MCF 10A (cell line): ENCODE measurements at regions not wholly inside any gene's neighbourhood (a gene's known extent, or its start where the extent isn't known, plus 50 kb on each side); places are given as distances from the start of the nearest gene placed in this dataset.

ENCODE experiments used
- BruUV-seq: library from RNA; stranded (reverse); fragments of 400-500 nt; replicated peaks from 2 replicates; lab custom pipeline; 2021; lab: Mats Ljungman, UMichigan
- CTCF ChIA-PET: fragments of 300-600 bp; sonication (Branson Sonifier 250); formaldehyde crosslinking; extraction: SDS; loops from one replicate; lab custom pipeline; 2021; ENCODE audit warnings: antibody characterized with exemption, inconsistent platforms; lab: Yijun Ruan, JAX
- POLR2A ChIA-PET: fragments of 300-600, 350-650 bp; sonication (Branson Sonifier 250); formaldehyde crosslinking; extraction: SDS; loops from one replicate; lab custom pipeline; 2020; ENCODE audit warnings: antibody characterized with exemption, inconsistent platforms; lab: Yijun Ruan, JAX
- DNase-seq: peaks from one replicate; pipeline ENCODE4 v3.0.0-alpha.2; 2018; ENCODE audit not compliant: unreplicated experiment
- H3K27ac Mint-ChIP-seq: one replicate; pipeline ENCODE4 v1.8.0; 2022; ENCODE audit warnings: mild to moderate bottlenecking, low read depth, mixed read lengths; ENCODE audit not compliant: unreplicated experiment
- H3K27me3 Mint-ChIP-seq: one replicate; pipeline ENCODE4 v1.8.0; 2022; ENCODE audit warnings: mixed read lengths; ENCODE audit not compliant: insufficient read depth, unreplicated experiment
- H3K36me3 Mint-ChIP-seq: one replicate; pipeline ENCODE4 v1.8.0; 2022; ENCODE audit warnings: mild to moderate bottlenecking, moderate library complexity, mixed read lengths; ENCODE audit not compliant: insufficient read depth, unreplicated experiment
- H3K4me1 Mint-ChIP-seq: one replicate; pipeline ENCODE4 v1.8.0; 2022; ENCODE audit warnings: mixed read lengths; ENCODE audit not compliant: insufficient read depth, unreplicated experiment
- H3K4me3 Mint-ChIP-seq: one replicate; pipeline ENCODE4 v1.8.0; 2022; ENCODE audit warnings: mild to moderate bottlenecking, moderate library complexity, mixed read lengths; ENCODE audit not compliant: unreplicated experiment
- H3K9me3 Mint-ChIP-seq: one replicate; pipeline ENCODE4 v1.8.0; 2022; ENCODE audit warnings: mixed read lengths; ENCODE audit not compliant: unreplicated experiment
- intact Hi-C: fragments of 100-400 bp; cut with micrococcal nuclease; formaldehyde crosslinking; loops from 2 replicates; pipeline ENCODE4 v1.14.1; 2022
- TF ChIP-seq, protein P1 (sequence below): fragments of 200-600 bp; IDR thresholded peaks from one replicate; pipeline ENCODE4 v1.8.0; 2022; ENCODE audit warnings: antibody characterized with exemption, mild to moderate bottlenecking; ENCODE audit not compliant: unreplicated experiment

DNA sequence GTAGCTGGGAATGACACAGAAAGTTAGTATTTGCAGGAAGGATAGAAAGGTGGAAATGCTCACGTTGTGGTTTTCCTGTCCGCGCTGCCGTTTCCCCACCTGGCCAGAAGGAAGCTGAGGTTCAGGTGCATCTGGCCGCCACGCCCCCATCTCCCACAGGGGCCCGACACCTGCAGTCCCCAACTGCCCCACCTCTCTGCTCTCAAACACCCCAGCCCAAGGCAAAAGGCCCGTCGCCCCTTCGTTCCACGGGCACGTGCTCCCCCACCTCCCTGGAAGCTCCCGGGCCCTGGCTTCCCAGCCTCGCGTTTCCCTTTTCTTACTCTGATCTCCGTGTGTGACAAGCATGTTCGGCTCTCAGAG lies 985.1 kb downstream of the BRD1 start:
- CTCF ChIA-PET: no interaction called here
- no peaks in the 10 kb centered on the region for H3K36me3 Mint-ChIP-seq
- no peaks in the 10 kb centered on the region for H3K4me1 Mint-ChIP-seq
- POLR2A ChIA-PET: no interaction called here
- no peak for DNase-seq
- H3K9me3 Mint-ChIP-seq: peaks cover 43% of the 10 kb centered on the region
- H3K27ac Mint-ChIP-seq: no peak overlapping the region
- intact Hi-C loops: no loop called here
- no peak overlapping the region for H3K4me3 Mint-ChIP-seq
- no TSS peak for BruUV-seq
- no peaks in the 10 kb centered on the region for H3K27me3 Mint-ChIP-seq
- TF ChIP-seq, protein P1, sequence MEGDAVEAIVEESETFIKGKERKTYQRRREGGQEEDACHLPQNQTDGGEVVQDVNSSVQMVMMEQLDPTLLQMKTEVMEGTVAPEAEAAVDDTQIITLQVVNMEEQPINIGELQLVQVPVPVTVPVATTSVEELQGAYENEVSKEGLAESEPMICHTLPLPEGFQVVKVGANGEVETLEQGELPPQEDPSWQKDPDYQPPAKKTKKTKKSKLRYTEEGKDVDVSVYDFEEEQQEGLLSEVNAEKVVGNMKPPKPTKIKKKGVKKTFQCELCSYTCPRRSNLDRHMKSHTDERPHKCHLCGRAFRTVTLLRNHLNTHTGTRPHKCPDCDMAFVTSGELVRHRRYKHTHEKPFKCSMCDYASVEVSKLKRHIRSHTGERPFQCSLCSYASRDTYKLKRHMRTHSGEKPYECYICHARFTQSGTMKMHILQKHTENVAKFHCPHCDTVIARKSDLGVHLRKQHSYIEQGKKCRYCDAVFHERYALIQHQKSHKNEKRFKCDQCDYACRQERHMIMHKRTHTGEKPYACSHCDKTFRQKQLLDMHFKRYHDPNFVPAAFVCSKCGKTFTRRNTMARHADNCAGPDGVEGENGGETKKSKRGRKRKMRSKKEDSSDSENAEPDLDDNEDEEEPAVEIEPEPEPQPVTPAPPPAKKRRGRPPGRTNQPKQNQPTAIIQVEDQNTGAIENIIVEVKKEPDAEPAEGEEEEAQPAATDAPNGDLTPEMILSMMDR: no peak

DNA sequence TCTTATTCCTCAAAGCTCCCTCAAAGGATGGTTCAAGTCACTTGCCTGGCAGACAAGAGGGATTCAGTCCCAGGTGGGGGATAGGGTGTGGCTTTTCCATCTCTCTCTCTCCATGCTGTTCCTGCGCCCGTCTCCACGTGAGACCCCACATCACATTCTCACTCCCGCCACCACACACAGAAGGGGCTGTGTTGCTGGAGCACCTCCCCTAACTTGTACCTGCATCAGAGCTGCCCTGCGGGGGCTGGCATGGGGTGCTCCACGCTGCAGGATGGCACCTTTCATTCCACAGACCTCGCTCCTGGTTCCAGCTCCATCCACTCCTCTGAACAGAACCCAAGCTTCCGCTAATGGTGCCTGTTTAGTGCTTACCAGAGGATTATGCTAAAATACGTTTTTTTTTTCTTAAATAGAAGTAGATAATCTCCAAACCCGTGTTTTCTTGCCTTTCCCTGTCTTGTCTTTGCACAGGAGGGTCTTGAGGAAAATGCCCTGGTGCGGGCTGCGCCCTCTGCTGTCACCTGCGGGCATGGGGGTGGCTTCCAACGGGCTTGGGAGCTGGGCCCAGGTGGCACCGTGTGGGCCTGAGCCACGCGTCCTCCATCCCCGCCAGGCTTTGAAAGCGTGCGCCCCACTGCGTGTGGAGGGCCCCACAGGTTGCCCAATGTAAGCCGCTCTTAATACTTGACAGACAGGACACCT lies 985.6 kb downstream of the BRD1 start:
- no peaks in the 10 kb centered on the region for H3K4me1 Mint-ChIP-seq
- H3K4me3 Mint-ChIP-seq: no peak overlapping the region
- BruUV-seq: no TSS peak
- ChIA-PET CTCF (no interaction called here), POLR2A (no interaction called here)
- TF ChIP-seq, protein P1: no peak
- no peaks in the 10 kb centered on the region for H3K36me3 Mint-ChIP-seq
- peaks cover 49% of the 10 kb centered on the region for H3K9me3 Mint-ChIP-seq
- DNase-seq: no peak
- intact Hi-C loops: no loop called here
- no peak overlapping the region for H3K27ac Mint-ChIP-seq
- H3K27me3 Mint-ChIP-seq: no peaks in the 10 kb centered on the region

DNA sequence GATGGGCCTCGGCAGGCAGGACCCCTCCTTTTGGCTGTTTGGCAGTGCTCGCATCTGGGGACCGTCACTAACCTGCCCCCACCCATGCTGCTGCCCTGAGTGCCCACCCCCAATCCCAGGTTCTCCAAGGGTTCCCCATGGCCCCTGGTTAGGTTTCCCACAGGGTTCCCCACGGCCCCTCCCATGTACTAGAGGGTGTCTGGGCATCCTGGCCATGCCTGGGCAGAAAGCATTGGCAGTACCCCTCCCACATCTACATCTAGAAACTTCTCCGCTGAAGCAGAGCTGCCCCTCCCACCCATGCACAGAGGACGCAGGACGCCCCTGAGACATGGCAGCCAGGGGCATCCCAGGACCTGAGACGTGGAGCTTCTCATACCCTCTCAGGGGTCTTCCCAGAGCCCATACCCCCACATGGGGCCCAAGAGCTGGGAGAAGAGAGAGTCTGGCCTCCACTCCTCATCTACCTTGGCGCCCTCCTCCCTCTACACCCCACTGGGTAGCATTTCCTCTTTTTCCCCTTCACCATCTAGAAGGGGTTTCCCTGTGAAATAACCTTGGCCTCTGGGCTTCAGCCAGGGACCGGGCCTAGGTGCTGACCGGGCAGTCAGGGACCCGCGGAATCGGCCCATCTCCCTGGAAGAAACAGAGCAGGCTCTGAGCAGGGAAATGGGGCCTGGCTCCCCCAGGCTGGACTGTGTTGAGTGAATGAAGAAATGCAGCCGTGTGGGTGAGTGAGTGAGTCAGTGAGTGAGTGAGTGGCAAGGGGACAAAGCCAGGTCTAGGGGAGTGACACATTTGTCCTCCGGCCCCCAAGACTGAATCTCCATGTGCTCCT lies 987.3 kb downstream of the BRD1 start:
- DNase-seq: no peak
- Mint-ChIP-seq H3K27me3 (no peaks in the 10 kb centered on the region), H3K36me3 (no peaks in the 10 kb centered on the region), H3K4me1 (no peaks in the 10 kb centered on the region), H3K9me3 (peaks cover 42% of the 10 kb centered on the region), H3K4me3 (no peak overlapping the region), H3K27ac (no peak overlapping the region)
- ChIA-PET CTCF (interaction anchor here (0.6 kb wide), 1 partner anchor 30 kb away, joined by 5 read pairs; no protein-coding TSS in a partner anchor), POLR2A (no interaction called here)
- BruUV-seq: no TSS peak
- TF ChIP-seq, protein P1: no peak
- intact Hi-C loops: no loop called here
